ENCODE measurements at regions not wholly inside any gene's neighbourhood (a gene's known extent, or its start where the extent isn't known, plus 50 kb on each side); places are given as distances from the start of the nearest gene placed in this dataset.

DNA sequence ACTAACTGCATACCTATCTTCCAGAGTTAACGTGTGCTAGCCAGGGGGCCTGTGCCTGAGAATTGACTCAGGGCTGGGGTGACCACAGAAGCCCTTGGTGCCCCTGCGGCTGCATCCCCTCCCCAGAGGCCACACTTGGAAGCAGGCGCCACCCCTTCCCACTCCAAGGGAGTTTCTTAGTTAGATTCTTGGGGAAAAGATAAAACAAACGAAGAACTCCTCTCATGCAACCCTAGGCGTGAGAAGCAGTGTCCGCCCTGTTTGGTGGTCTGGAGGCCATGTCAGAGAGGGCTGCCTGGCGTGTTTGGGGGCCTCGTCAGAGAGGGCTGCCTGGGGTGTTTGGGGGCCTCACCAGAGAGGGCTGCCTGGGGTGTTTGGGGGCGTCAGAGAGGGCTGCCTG lies 50.3 kb upstream of the HGFAC start:
- TF ChIP-seq, protein P1, sequence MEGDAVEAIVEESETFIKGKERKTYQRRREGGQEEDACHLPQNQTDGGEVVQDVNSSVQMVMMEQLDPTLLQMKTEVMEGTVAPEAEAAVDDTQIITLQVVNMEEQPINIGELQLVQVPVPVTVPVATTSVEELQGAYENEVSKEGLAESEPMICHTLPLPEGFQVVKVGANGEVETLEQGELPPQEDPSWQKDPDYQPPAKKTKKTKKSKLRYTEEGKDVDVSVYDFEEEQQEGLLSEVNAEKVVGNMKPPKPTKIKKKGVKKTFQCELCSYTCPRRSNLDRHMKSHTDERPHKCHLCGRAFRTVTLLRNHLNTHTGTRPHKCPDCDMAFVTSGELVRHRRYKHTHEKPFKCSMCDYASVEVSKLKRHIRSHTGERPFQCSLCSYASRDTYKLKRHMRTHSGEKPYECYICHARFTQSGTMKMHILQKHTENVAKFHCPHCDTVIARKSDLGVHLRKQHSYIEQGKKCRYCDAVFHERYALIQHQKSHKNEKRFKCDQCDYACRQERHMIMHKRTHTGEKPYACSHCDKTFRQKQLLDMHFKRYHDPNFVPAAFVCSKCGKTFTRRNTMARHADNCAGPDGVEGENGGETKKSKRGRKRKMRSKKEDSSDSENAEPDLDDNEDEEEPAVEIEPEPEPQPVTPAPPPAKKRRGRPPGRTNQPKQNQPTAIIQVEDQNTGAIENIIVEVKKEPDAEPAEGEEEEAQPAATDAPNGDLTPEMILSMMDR (IDR thresholded peaks at IDR 0.05): no peak
- no peak for TF ChIP-seq POLR2AphosphoS5 (IDR thresholded peaks at IDR 0.05)
